NCI-H187 treated with DMSO at 0.1 percent for 48 hours (cell line): ENCODE measurements at regions not wholly inside any gene's neighbourhood (a gene's known extent, or its start where the extent isn't known, plus 50 kb on each side); places are given as distances from the start of the nearest gene placed in this dataset.

Experiments
- DNase-seq: peaks from one replicate; lab custom pipeline; 2025; lab: John Stamatoyannopoulos, UW

DNA sequence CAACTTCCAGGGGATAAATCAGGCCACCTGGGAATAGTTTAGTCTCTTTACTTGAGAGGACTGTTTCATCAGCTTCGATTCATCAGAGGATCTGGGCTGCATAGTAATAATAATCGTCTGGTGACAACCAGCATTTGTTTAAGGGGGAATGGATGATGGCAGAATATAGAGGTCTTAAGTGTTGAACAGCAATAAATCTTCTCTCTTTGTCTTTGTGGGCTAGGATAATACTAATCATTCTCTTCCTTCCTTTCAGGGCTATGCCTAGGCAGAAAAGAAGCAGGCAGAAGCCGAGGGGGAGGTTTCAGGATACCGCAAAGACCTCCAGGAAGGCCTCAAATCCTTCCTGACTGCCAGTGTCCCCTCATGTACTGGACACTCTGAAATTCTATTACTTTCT, 150.4 kb upstream of the GAREM1 start:
- DNase-seq, result no peak

DNA sequence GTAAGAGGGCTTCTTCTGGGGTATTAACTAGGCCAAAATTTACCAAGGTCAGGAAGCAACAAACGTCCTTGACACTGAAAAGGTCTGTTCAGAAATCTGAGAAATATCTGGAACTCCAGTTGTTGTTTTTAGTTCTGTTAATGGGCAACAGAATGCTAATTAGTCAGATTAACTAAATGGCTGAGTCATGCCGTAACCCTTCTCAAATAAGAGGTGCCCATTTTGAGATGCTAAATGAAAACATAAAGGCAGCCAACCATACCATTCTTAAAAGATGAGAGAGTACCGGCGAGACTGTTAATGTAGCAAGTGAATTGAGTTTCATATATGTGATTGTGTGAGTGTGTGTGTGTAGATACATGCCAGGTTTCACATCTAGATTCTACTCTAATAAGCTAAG, 147.9 kb upstream of the GAREM1 start:
- DNase-seq, result no peak

DNA sequence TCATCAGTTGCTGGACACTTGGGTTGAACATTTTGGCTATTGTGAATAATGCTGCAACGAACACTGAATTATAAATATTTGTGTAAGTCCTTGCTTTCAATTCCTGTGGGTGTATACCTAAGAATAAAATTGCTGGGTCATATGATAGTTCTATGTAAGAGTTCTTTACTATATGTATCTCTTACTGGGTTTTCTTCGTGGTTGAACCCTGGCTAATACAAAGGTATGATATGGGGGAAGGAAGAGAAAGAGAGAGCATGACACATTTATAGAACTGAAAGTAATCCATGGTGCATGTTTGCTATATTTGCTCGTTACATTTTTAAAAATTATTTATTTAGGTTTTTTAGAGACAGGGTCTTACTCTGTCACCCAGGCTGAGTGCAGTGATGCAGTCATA, 143.1 kb upstream of the GAREM1 start:
- no peak for DNase-seq

DNA sequence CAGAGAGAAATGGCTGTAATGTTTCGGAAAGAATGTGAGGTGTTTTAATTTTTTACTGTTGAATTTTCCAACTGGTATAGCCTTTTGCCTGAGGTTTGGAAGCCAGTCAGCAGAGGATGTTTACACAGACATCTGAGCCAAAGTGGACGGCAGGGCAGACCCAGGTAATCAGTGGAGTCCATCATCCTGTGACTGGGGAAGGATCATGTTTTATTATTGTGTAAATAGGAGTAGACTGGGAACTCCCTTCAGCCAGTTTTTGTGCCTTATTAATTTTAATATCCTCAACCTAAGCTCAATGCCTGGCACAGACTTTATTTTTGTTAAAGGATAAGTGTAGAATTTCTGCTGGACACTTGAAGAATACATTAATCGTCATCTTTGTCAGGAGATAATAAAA, 142.0 kb upstream of the GAREM1 start:
- DNase-seq, result no peak

DNA sequence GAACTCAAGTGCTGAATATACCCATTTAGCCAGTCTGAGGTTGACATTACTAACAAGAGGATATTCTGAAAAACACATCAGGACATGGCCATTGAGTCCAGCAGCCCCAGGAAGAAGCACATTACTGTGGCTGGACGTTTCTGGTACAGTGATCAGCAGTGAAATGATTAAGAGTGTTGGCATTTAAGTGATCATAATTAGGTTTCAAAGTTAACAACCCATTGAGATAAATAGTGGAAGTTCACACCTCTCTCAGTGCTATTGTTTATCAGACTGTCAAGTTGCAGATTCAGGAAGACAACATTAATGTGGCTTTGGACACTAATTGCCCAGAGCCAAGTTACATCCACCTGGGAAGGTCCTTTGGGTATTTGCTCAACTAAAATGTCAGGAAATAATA, 139.5 kb upstream of the GAREM1 start:
- no peak for DNase-seq

DNA sequence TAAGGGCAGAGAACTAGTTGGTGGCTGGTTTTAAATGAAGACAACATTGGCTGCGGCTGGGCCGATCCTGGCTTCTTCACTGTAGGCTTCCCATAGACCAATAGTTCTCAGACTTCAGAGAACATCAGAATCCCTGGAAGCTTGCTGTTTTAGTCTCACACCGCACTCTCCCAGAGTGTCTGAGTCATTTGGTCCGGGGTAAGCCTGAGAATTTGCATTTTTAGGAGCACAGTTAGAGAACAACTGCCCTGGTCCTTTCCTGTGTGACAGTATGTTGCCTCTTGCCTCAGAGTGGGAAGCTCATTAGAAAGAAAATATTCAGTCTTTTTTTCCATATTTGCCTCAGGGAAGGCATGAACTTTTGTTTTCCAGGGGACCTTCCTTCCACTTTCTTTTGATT, 137.1 kb upstream of the GAREM1 start:
- DNase-seq, result no peak

DNA sequence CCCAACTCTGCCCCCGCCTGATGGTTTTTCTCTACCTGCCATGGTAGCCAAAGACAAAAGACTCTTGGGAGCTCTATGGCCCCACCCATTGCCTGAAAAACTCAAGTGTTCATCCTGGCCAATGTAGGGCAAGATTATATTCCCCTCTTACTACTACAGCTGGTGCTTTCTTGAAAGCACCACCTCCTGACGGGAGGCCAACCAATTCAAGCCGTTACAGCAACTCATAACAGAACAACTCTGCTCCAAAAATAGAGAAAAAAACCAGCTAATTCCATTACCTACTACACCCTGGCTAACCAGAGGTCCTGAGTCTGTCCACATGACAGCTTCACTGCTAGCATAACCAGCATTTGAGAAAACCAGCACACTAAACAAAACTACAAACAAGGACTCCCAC, 127.5 kb upstream of the GAREM1 start:
- DNase-seq, result no peak

DNA sequence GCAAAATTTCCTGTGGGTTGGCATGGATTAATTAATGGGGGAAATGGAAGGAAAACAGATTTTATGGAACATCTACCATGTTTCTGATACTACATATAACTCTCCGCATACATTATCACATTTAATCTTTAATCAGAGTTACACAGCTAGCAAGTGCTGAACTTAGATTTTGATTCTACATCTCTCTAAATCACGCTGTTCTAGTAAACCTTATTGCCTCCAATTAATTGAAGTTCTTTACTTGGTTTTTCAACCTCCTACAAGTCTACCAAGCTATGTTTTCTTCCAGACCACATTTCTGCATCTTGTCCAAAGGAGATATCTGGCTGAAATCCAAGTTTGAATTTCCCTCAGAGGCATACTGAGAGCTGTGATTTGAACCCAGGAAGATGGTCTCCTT, 125.8 kb upstream of the GAREM1 start:
- DNase-seq, result no peak

DNA sequence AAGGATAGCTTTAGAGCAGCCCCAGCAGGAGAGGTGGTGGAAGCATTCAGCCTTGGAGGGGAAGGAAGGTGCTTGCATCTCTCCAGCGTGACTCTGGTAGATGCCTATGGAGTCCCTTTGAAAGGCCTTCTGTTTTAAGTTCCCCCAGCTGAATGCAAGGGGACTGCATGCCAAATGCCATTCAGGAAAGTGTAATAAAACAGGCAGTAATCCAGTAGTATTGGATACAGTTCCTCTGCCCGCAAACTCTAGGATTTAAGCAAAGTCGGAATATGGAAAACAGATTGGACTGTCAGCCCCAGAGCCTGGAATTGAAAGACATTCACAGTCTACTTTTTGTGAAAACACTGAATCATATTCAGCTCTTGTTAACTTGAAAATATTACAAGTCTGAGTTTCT, 125.2 kb upstream of the GAREM1 start:
- DNase-seq, result no peak

DNA sequence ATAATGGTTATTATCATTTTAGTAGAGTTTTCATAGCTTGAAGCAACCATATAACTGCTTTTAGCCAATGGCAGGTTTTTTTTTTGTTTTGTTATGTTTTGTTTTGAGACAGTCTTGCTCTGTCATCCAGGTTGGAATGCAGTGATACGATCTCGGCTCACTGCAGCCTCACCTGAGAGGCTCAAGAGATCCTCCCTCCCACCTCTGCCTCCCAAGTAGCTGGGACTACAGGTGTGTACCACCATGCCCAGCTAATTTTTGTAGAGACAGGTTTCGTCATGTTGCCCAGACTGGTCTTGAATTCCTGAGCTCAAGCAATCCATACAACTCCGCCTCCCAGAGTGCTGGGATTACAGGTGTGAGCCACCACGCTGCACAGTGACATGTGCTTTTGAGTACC, 117.5 kb upstream of the GAREM1 start:
- DNase-seq, result no peak

DNA sequence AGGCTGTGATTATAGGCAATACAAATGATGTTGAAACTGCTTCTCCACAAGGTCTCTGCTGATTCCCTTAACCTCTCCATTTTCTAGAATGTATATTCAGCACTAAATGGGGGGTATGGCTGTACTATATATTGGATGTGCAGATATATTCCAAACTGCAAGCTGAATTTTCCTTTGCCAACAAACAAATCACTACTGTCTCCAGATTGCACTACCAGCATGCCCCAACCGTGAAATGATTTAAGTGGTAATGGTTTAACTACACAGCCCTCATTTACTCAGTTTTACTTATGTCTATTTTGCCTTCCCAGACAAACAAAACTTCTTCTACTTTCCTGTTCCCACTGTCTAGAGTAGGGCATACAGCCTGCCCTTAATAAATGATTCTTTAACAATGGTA, 112.7 kb upstream of the GAREM1 start:
- DNase-seq, result no peak

DNA sequence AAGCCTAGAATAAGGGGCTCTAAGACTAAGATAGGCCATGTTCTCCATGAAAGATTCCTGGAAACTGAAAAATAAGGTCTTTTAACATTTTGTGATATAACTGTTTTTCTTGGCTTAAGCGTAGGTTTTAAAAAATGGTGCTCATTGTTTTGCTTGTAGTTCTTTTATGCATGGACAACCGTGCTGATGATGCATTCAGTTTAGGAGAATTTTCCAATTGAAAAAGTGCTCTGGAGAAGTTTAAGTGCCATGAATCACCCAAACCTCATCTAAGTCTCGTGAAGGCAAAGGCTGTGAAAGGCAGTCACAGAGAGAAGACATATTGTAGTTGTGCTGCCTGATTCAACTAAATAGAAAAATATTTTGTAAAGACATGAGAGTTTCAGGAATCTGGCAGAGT, 111.8 kb upstream of the GAREM1 start:
- no peak for DNase-seq

DNA sequence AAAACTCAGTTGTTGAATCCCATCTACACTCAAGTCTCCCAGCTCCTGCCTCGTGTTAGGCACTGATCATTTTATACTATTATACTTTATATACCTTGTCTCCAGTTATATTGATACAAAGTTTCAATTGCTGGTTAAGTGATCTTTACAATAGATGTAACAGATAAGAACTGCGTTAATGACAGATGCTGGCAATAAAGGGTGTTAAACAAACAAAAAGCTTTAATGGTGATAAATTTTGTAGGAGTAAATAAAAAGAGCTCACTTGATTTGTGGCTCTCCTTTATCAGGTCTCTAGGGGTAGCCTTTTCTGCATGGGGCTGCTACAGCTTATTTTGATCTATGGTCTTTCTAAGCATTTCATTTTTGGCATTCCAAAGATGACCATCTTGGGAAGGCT, 106.9 kb upstream of the GAREM1 start:
- DNase-seq, result no peak

DNA sequence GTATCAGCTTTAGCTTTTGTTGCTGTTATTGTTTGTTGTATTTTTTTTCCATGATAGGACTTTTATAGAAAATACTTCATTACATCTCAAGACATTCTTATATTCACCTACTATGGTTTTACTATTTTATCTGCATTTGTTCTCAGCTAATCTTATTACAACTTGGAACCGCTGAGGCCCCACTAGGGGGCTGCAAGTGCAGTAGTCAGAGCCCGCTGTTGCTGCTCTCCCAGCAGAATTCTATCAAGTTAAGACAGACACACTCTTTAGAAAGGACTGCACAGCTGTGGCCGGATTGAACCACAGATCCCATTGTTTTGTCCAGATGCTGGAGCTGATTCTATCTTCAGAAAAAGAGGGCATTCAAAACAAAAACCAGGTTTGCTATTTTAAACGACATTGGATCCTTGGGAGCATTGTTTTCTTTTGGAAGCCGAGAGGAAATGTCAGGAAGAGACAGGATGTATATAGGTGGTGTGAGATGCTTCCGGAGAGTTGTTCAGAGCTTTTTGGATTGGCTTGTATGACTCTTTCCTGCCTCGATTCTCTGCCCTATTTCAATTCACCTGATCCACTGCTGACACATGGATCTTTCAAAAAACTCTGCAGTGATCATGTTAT, 105.7 kb upstream of the GAREM1 start:
- no peak for DNase-seq

DNA sequence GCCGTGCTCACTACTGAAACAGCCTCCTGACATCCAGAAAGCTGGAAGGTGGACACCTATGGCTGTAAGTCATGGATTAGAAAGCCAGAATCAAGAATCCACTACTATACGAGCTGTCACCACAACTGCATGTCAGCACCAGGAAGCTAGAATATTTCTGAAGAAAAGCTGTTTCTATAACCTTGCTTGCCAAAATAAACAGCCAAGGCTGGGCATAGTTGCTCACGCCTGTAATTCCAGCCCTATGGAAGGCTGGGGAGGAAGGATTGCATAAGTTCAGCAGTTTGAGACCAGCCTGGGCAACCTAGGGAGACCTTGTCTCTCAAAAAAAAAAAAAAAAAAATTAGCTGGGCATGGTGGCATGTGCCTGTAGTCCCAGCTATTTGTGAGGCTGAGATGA, 96.3 kb upstream of the GAREM1 start:
- DNase-seq, result no peak

DNA sequence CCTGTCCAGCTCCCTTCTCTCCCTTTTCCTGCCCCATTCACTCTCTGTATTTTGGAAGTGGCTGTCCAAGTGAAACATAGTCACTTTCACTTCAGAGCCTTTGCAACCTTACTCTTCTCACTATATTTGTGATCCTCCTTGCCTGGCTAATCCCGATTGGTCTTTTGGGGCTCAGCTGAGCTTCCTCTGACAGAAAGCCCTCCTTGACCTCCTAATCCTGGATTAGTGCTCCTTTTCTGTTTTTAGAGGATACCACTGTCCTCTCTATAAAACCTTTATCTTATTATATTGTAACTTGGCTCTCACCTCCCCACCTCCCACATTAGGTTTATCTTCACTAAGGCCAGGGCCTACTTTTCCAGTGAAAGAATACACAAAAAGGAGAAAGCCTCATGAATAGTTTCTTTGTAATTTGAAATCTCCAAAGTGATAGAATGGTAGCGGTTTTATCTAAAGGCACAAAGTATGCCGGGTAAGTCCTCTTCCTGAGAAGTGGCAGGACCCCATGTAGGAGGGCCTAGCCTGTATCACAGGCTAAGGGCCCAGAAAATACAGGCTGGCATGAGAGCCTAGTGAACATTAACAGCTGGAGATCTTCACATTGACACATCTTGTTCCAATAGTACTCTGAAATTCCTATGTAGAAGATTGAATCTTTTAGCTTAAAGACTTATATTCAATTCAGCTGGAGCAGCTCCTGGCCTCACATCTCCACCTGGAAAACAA, 83.1 kb upstream of the GAREM1 start:
- DNase-seq, result no peak

DNA sequence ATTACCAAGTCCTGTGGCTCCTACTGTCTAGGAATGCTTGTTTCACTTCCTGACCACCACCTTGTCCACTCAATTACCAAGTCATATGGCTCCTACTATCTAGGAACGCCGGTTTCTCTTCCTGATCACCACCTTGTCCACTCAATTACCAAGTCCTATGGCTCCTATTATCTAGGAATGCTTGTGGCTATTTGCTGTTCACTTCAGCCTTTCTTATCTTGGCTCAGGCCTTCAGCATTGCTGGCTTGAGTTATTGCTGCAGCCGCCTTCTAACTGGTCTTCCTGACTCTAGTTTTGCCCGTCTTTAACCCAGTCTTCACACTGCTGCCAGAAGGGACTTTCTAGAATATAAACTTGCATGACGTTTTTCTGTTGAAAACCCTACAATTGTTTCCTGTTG, 82.5 kb upstream of the GAREM1 start:
- no peak for DNase-seq

DNA sequence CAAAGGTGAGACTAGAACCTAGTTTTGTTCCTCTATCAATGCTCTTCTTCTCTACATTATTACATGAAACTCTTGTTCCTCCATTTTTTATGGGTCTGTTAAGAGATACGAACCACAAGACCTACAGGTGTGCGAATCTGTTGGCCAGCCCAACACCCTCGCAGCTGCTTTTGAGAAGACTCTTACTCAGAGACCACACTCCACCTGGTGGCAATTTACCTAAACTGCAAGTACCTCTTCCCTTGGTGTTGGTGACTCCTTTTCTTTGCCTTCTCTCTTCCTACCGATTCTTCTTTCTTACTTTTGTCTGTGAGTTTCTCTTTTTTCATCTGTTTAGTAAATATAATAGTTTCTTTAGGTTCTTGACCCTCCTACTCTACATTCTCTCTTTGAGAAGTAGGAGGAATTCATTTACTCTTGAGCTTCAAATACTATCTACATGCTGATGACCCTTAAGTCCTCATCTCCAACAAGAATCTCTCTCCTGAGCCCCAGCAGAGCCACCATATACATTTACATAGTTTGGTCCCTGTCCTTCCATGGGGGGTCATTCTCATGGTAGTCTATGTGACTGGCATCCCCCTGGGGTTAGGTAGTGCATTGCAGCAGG, 81.8 kb upstream of the GAREM1 start:
- no peak for DNase-seq

DNA sequence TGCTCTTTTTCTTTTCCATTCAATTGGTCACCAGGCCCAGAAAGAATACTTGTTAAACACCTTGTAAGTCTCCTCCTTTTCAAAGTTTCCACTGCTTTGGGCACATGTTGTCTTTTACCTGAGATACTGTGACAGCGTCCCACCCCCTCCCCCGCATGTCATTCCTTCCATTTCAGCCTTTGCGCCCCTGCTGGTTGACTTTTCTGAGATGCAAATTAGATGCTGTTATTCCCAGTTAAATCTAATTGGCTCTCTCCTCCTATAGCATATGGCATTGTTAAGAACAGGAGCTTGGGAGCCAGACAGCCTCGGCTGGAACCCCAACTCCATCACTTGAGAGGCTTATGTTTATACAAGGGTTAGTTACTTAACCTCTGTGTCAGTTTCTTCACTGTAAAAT, 80.3 kb upstream of the GAREM1 start:
- no peak for DNase-seq

DNA sequence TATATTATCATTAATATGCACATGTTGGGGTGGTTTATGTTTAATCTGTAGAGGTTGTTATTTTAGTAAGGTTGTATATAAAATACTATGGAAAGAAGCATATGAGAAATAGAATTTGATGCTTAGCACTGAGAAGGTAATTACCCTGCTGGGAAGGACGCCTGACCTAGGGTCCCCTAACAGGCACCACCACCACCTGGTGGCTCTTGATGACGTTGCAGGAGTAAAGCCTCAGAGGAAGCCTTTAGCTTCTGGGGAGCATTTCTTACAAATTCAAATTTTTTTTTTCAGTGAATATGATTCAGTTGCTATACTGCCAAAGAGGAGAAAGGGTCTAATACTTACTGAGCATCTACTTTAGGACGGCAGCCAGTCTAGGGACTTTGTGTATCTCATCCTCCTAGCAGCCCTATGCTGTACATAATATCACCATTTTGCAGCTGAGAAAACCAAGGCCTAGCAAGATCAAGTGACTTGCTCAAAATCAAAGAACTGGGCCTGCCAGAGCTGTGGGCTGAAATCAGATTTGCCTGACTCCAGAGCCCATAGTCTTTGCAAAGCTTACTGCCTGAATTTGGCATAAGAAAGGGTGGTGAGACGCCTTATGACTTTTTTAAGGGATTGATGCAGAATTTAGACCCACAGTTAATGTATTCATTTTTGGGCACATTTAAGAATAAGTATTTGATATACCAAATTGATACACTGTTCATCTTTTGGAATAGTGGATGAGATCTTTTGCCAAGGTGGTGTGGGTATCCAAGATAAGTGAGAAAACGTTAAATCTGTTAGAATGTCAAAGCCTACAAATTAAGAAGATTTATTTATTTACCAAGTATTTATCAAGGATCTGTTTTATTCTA, 78.8 kb upstream of the GAREM1 start:
- DNase-seq, result peak; percentile 9

DNA sequence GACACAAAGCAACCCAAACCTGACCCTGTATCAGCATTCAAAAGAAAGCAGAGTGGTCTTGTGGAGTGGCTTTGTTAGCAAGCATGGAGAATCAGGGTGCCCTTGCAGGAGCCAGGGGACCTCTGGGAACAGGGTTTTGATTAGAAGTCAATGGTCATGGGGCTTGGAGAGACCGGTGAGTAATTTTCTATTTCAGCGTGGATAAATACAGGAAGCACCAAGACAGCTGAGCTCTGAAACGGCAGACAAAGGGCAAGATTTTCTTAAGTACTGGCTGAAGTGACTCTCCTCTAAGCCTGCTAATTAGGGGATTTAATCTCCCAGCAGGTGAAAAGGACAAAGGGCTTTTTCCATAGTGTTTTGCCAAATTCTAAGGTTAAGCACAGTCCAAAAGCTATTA, 78.0 kb upstream of the GAREM1 start:
- peak; percentile 35 for DNase-seq

DNA sequence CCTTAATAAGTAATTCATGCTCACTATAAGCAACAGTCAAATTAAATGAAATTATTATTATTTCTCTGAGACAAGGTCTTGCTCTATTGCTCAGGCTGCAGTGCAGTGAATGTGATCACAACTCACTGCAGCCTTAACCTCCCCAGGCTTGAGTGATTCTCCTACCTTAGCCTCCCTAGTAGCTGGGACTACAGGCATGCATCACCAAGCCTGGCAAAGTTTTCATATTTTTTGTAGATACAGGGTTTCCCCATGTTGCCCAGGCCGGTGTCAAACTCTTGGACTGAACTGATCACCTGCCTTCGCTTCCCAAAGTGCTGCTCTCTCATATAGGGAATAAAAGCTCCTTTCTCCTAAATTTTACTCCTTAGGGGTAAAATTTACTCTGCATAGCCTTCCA, 74.9 kb upstream of the GAREM1 start:
- no peak for DNase-seq

DNA sequence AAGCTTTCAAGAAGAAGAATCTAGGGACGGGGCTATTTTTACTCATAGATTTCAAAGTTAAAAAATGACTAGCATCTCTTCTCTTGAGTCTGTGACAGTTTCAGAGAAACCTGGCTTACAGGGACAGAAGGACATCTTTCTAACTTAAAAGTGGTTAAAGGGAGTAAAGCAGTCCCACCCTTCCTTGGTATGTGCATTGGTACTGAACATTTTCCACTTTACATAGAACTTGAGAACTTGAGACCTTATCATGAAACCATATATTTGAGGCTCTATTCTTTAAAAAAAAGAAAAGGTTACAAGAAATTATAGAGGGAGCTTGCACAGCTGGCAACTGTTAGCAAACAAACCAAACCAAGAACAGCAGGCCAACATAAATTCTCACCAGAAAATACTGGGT, 73.4 kb upstream of the GAREM1 start:
- DNase-seq, result no peak
